GM23248 (cell line): ENCODE measurements at regions not wholly inside any gene's neighbourhood (a gene's known extent, or its start where the extent isn't known, plus 50 kb on each side); places are given as distances from the start of the nearest gene placed in this dataset.

Source experiments
- DNase-seq: peaks from one replicate; pipeline ENCODE4 v3.0.0-alpha.2; 2015
- H2AFZ ChIP-seq: fragments of 200-600 bp; sonication (generic); 2 replicates; pipeline ENCODE4 v1.6.1; 2016; ENCODE audit warnings: antibody characterized with exemption
- H3F3A ChIP-seq: fragments of 200-600 bp; sonication (generic); 2 replicates; pipeline ENCODE4 v1.6.1; 2016; ENCODE audit warnings: mild to moderate bottlenecking, antibody characterized with exemption, mixed run types; ENCODE audit not compliant: insufficient read depth
- H3K27ac ChIP-seq: fragments of 200-600 bp; sonication (generic); 2 replicates; pipeline ENCODE4 v1.5.1; 2016; ENCODE audit warnings: mild to moderate bottlenecking
- H3K27me3 ChIP-seq: fragments of 200-600 bp; sonication (generic); replicated peaks from 2 replicates; pipeline ENCODE4 v1.6.1; 2016; ENCODE audit warnings: mild to moderate bottlenecking; ENCODE audit not compliant: insufficient read depth
- H3K36me3 ChIP-seq: fragments of 200-600 bp; sonication (generic); 2 replicates; pipeline ENCODE4 v1.6.1; 2016; ENCODE audit warnings: low read depth, mild to moderate bottlenecking
- H3K4me1 ChIP-seq: fragments of 200-600 bp; sonication (generic); 2 replicates; pipeline ENCODE4 v1.6.1; 2016; ENCODE audit warnings: mild to moderate bottlenecking; ENCODE audit not compliant: insufficient read depth
- H3K4me2 ChIP-seq: fragments of 200-600 bp; sonication (generic); one replicate; pipeline ENCODE4 v1.6.1; 2016; ENCODE audit warnings: mild to moderate bottlenecking; ENCODE audit not compliant: unreplicated experiment
- H3K4me3 ChIP-seq: fragments of 200-600 bp; sonication (generic); 2 replicates; pipeline ENCODE4 v1.5.1; 2016; ENCODE audit warnings: mild to moderate bottlenecking
- H3K79me2 ChIP-seq: fragments of 200-600 bp; sonication (generic); 2 replicates; pipeline ENCODE4 v1.6.1; 2016; ENCODE audit warnings: mild to moderate bottlenecking; ENCODE audit not compliant: insufficient read depth
- H3K9ac ChIP-seq: fragments of 200-600 bp; sonication (generic); 2 replicates; pipeline ENCODE4 v1.6.1; 2016; ENCODE audit warnings: mild to moderate bottlenecking
- H3K9me2 ChIP-seq: fragments of 200-600 bp; sonication (generic); 2 replicates; pipeline ENCODE4 v1.6.1; 2016; ENCODE audit warnings: mixed run types, mild to moderate bottlenecking, moderate library complexity; ENCODE audit not compliant: insufficient read depth
- H3K9me3 ChIP-seq: fragments of 200-600 bp; sonication (generic); one replicate; pipeline ENCODE4 v1.6.1; 2017; ENCODE audit warnings: low read depth
- H4K20me1 ChIP-seq: fragments of 200-600 bp; sonication (generic); 2 replicates; pipeline ENCODE4 v1.6.0; 2016; ENCODE audit not compliant: insufficient read depth
- EZH2 ChIP-seq: fragments of 200-600 bp; sonication (generic); IDR thresholded peaks from 2 replicates; pipeline ENCODE4 v1.6.1; 2018; ENCODE audit warnings: antibody characterized with exemption, mild to moderate bottlenecking; ENCODE audit not compliant: insufficient read depth, poor library complexity, severe bottlenecking
- EZH2phosphoT487 ChIP-seq: fragments of 200-600 bp; sonication (generic); IDR thresholded peaks from 2 replicates; pipeline ENCODE4 v1.6.1; 2018; ENCODE audit warnings: antibody characterized with exemption, moderate library complexity, mild to moderate bottlenecking, low read depth; ENCODE audit not compliant: insufficient read depth
- WGBS, 2 experiments: methylation state at CpG; one replicate each; pipeline ENCODE4 v1.1.6; 2015 to 2017; ENCODE audit warnings: low lambda C conversion rate in 2 of 2, low coverage in 1 of 2; ENCODE audit errors: missing lambda C conversion rate in 2 of 2; 5-methylcytosine and 5-hydroxymethylcytosine counted together
- in situ Hi-C: fragments of 300-500 bp; cut with MboI; formaldehyde crosslinking; loops from 2 replicates; pipeline ENCODE4 v1.15.0; 2020

DNA sequence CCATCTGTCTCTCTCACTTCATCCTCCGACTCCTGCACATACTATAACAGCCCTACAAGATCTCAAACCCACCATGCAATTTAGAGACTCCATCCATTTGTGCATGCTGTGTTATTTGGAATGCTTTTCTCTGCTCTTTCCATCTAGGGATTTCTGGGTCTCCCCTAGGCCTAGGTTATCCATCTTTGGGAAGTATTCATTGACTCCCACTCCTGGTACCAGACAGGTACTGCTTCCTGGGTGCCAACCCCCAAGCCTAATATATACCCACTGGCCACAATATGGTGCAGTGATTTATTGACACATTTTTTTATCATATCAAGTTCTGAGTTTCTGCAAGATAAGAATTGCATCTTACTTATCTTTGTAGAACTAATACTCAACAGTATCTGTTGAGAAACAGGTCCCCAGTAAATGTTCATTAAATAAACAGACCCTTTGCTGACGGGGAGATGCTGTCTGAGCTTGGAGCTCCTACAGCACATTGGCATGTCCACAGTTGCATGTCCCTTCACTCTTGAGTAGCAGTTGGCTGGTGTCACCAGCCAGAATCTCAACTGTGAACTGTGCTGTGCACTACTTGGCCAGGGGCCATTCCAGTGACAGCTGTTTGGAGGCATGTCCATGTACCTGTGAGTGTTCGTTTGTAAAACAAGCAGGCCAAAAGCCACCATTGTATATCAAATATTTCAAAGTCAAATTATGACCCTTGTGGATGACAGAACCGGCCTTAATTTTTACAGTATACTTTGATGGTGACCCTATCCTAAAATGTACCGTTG, 223.3 kb upstream of the NFE2L3 start:
- Histone ChIP-seq H3K4me2 (no peak overlapping the region), H4K20me1 (no peaks in the 10 kb centered on the region), H3K4me1 (no peaks in the 10 kb centered on the region), H2AFZ (no peak overlapping the region), H3K9me2 (peaks cover 4% of the 10 kb centered on the region; the same call in 1 of the 2 replicates), H3K9me3 (no peaks in the 10 kb centered on the region), H3F3A (no peaks in the 10 kb centered on the region), H3K27ac (no peak overlapping the region), H3K36me3 (no peaks in the 10 kb centered on the region), H3K79me2 (no peaks in the 10 kb centered on the region), H3K4me3 (no peak overlapping the region), H3K9ac (no peak overlapping the region), H3K27me3 (no peaks in the 10 kb centered on the region; the same call in 1 of the 2 replicates)
- in situ Hi-C loops = no loop called here
- WGBS, 2 experiments = 27 to 35% methylated on average over 5 of the region's 5 CpGs
- no peak for TF ChIP-seq EZH2
- no peak for TF ChIP-seq EZH2phosphoT487
- no peak for DNase-seq

DNA sequence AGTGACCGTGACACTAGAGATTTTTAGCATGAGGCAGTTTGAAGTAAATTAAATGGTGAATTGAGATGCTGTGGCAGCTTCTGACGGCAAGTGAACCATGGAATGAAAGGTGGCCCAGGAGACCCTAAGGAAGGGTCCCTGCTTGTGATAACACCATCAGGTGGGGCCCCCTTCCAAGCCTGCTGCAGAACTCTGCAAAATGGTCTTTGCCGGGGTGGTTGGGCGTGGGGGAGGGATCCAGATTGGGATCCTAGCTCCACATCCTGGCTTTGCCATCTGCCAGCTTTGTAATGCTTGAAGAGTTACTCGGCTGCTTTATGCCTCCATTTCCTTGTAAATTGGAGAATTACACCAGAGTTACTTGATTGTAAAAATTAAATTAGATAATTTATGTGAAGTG, 222.6 kb upstream of the NFE2L3 start:
- no peaks in the 10 kb centered on the region for H3K4me1 ChIP-seq
- H3K36me3 ChIP-seq = no peaks in the 10 kb centered on the region
- in situ Hi-C loops = no loop called here
- WGBS, 2 experiments = 37 to 47% methylated on average over 5 of the region's 5 CpGs
- H3K27ac ChIP-seq = no peak overlapping the region
- no peak for TF ChIP-seq EZH2phosphoT487
- no peak for TF ChIP-seq EZH2
- H3K4me3 ChIP-seq = no peak overlapping the region
- no peaks in the 10 kb centered on the region for H3F3A ChIP-seq
- no peak overlapping the region for H3K4me2 ChIP-seq
- H3K9me3 ChIP-seq = no peaks in the 10 kb centered on the region
- no peaks in the 10 kb centered on the region for H3K79me2 ChIP-seq
- H4K20me1 ChIP-seq = no peaks in the 10 kb centered on the region
- H3K9ac ChIP-seq = no peak overlapping the region
- no peak for DNase-seq
- no peaks in the 10 kb centered on the region; the same call in 1 of the 2 replicates for H3K27me3 ChIP-seq
- H3K9me2 ChIP-seq = peaks cover 4% of the 10 kb centered on the region; the same call in 1 of the 2 replicates
- H2AFZ ChIP-seq = no peak overlapping the region

DNA sequence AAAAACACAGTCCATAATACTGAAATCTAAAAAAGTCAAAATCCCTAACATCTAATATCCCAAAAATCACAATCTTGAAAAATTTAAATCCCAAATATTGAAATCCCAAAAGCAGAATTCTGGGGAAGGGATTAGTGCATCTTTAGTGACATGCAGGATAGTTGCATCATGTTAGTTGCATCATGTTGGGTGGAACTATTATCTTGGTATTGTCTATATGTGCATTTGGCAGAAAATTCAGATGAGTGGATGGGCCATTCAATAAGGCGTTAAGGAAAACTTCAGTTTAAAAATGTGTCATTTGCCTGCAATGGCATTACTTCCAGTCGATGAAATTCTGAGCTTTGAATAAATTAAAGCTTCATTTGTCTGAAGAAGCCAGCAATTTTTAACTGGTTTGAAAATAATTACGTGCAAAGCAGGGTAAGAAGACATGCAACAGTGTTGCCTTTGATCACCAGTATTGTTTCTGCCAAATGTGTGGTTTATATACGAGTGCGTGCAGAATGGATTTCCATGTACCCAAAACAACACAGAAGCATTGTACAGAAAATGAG, 221.4 kb upstream of the NFE2L3 start:
- WGBS, 2 experiments = 25 to 29% methylated on average over 5 of the region's 5 CpGs
- no peak for DNase-seq
- H3K79me2 ChIP-seq = no peaks in the 10 kb centered on the region
- no peak overlapping the region for H3K27ac ChIP-seq
- no peaks in the 10 kb centered on the region; the same call in 1 of the 2 replicates for H3K27me3 ChIP-seq
- H3K36me3 ChIP-seq = no peaks in the 10 kb centered on the region
- no peak overlapping the region for H3K4me3 ChIP-seq
- no peak overlapping the region for H3K4me2 ChIP-seq
- in situ Hi-C loops = no loop called here
- H3F3A ChIP-seq = no peaks in the 10 kb centered on the region
- no peaks in the 10 kb centered on the region for H4K20me1 ChIP-seq
- no peak overlapping the region for H2AFZ ChIP-seq
- no peak for TF ChIP-seq EZH2phosphoT487
- no peak for TF ChIP-seq EZH2
- H3K9ac ChIP-seq = no peak overlapping the region
- no peaks in the 10 kb centered on the region for H3K9me3 ChIP-seq
- peaks cover 4% of the 10 kb centered on the region; the same call in 1 of the 2 replicates for H3K9me2 ChIP-seq
- no peaks in the 10 kb centered on the region for H3K4me1 ChIP-seq

DNA sequence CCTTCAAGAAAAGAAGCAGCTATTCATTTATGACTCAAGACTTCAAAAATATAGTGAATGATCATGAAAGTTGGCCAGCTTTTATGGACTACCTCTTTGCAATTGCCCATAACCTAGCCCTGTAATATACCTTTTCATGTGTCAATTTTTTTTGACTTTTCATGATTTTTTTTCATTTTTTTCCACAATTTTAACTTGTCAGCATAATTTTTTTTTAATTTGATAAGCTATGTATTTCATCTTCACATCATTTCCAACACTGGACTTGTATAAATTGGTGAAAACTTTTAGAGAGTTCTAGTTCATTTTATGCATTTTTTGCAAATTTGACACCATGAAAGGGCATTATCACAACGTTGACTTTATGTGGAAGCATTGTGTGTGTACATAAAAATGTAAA, 220.8 kb upstream of the NFE2L3 start:
- Histone ChIP-seq H2AFZ (no peak overlapping the region), H3K27me3 (no peaks in the 10 kb centered on the region; the same call in 1 of the 2 replicates), H3F3A (no peaks in the 10 kb centered on the region), H3K4me3 (no peak overlapping the region), H3K9me3 (no peaks in the 10 kb centered on the region), H3K27ac (no peak overlapping the region), H3K36me3 (no peaks in the 10 kb centered on the region), H3K9ac (no peak overlapping the region), H4K20me1 (no peaks in the 10 kb centered on the region), H3K9me2 (peaks cover 4% of the 10 kb centered on the region; the same call in 1 of the 2 replicates), H3K79me2 (no peaks in the 10 kb centered on the region), H3K4me1 (no peaks in the 10 kb centered on the region), H3K4me2 (no peak overlapping the region)
- in situ Hi-C loops = no loop called here
- 3 to 7% methylated on average over 1 of the region's 1 CpG for WGBS, 2 experiments
- TF ChIP-seq EZH2phosphoT487 = no peak
- TF ChIP-seq EZH2 = no peak
- DNase-seq = no peak
